ENCODE measurements at regions not wholly inside any gene's neighbourhood (a gene's known extent, or its start where the extent isn't known, plus 50 kb on each side); places are given as distances from the start of the nearest gene placed in this dataset.

GRCh38 chr5:128774605-128775004 is 190.7 kb upstream of the SLC27A6 start:
- DNase-seq (ENCODE audit: low read depth, low spot score), result no peak
- H2AFZ ChIP-seq (ENCODE audit: low read depth, low read length), result no peak overlapping the region
- H3K27ac ChIP-seq (ENCODE audit: insufficient read depth, low read depth, low read length), result no peak overlapping the region
- H3K9me3 ChIP-seq (replicated peaks; ENCODE audit: control insufficient read depth, insufficient read depth, low read length), result no peaks in the 10 kb centered on the region
- POLR2A ChIA-PET, result no interaction called here
- no TSS peak for BruUV-seq (replicated peaks)
- intact Hi-C loops (cut with micrococcal nuclease), result no loop called here
- no peaks in the 10 kb centered on the region for H4K20me1 ChIP-seq (replicated peaks; ENCODE audit: control insufficient read depth, extremely low read depth, insufficient read depth, low read length)
- FAIRE-seq, result no peak
- no peaks in the 10 kb centered on the region for H3K27me3 ChIP-seq (ENCODE audit: control insufficient read depth in 2 of 2, insufficient read depth in 2 of 2, low read length in 2 of 2)
- CTCF ChIA-PET, result no interaction called here
- no peak overlapping the region for H3K4me3 ChIP-seq (replicated peaks in 1 of 3; ENCODE audit: insufficient read depth in 1 of 3, low read depth in 1 of 3, low read length in 3 of 3)
- no peak for TF ChIP-seq MAX (IDR thresholded peaks at IDR 0.05; ENCODE audit: insufficient read depth, insufficient read length)
- TF ChIP-seq MYC (IDR thresholded peaks at IDR 0.05; ENCODE audit: low read depth, low read length), result no peak
- TF ChIP-seq POLR2A (IDR thresholded peaks at IDR 0.05; ENCODE audit: low read depth, low read length), result no peak
- TF ChIP-seq JUN (IDR thresholded peaks at IDR 0.05; ENCODE audit: borderline replicate concordance, insufficient read depth, insufficient read length, low read depth), result no peak
- TF ChIP-seq FOS (IDR thresholded peaks at IDR 0.05; ENCODE audit: borderline replicate concordance, insufficient read depth, low read length), result no peak
- TF ChIP-seq POLR2AphosphoS5 (IDR thresholded peaks at IDR 0.05; ENCODE audit: insufficient read depth, low read depth, low read length), result no peak
- TF ChIP-seq EZH2 (IDR thresholded peaks at IDR 0.05; ENCODE audit: borderline replicate concordance, low read depth, low read length, severe bottlenecking), result no peak
- no peak for TF ChIP-seq CTCF (IDR thresholded peaks at IDR 0.05; ENCODE audit: extremely low read depth in 1 of 2, insufficient read depth in 1 of 2, low read depth in 1 of 2, low read length in 2 of 2)
- no peak overlapping the region for H3K4me2 ChIP-seq (ENCODE audit: insufficient read depth, low read length)
- H3K36me3 ChIP-seq (ENCODE audit: control insufficient read depth in 2 of 2, extremely low read depth in 1 of 2, insufficient read depth in 2 of 2, low read length in 2 of 2), result no peaks in the 10 kb centered on the region
- dilution Hi-C loops (cut with MboI; ENCODE audit: extremely low pct_ligation_motif_present, low sequenced_read_pairs), result no loop called here
- no peaks in the 10 kb centered on the region for H3K9me1 ChIP-seq (replicated peaks; ENCODE audit: control insufficient read depth, extremely low read depth, insufficient read depth, low read length)
- no peak overlapping the region for H3K9ac ChIP-seq (replicated peaks; ENCODE audit: extremely low read depth, insufficient read depth, low read length)
- H3K79me2 ChIP-seq (ENCODE audit: control insufficient read depth, insufficient read depth, low read length), result no peaks in the 10 kb centered on the region
- peaks cover 20% of the 10 kb centered on the region for H3K4me1 ChIP-seq (ENCODE audit: control insufficient read depth, extremely low read depth, insufficient read depth, low read length)

Measured in endothelial cell of umbilical vein (primary cell).